H1 (cell line): ENCODE measurements at regions not wholly inside any gene's neighbourhood (a gene's known extent, or its start where the extent isn't known, plus 50 kb on each side); places are given as distances from the start of the nearest gene placed in this dataset.

Experiments
- CBX8 ChIP-seq: fragments of 300-800, 300-1000 bp; sonication (generic); IDR thresholded peaks from 2 replicates; pipeline ENCODE4 v1.7.1; 2016; ENCODE audit warnings: low read depth, low read length, borderline replicate concordance
- JUND ChIP-seq: IDR thresholded peaks from 2 replicates; pipeline ENCODE4 v1.6.1; 2011; ENCODE audit warnings: mild to moderate bottlenecking, improper control_type of control experiment, low read length
- MAX ChIP-seq: IDR thresholded peaks from 2 replicates; pipeline ENCODE4 v1.6.1; 2012; ENCODE audit warnings: inconsistent platforms
- POU5F1 ChIP-seq: IDR thresholded peaks from 2 replicates; pipeline ENCODE4 v1.6.1; 2011; ENCODE audit warnings: low read depth, mild to moderate bottlenecking, low read length, moderate library complexity
- SIX5 ChIP-seq: IDR thresholded peaks from 2 replicates; pipeline ENCODE4 v1.6.1; 2011; ENCODE audit warnings: mild to moderate bottlenecking, low read depth, low read length
- TAF1 ChIP-seq: IDR thresholded peaks from 2 replicates; pipeline ENCODE4 v1.6.1; 2011; ENCODE audit warnings: mild to moderate bottlenecking, low read depth, low read length
- YY1 ChIP-seq: IDR thresholded peaks from 2 replicates; pipeline ENCODE4 v1.6.1; 2011; ENCODE audit warnings: low read depth, mild to moderate bottlenecking, low read length

DNA sequence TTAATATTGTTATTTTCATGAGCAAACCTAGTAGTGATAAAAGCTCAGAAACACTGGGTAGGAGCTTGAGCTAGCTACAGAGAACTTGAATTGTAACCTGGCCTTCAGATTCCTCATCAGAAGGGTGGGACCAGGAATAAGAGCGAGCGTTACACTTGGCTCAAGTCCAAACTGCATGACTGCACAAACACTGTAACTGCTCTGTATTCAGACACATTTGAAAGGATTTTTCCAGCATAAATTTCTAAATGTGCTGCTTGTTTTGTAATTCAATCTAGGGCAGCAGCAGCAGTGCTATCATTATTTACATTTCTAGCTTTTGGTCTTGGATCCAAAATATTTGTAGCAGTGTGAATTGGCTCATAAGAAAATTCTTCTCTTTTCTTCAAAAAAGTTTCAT lies 133.0 kb upstream of the TMLHE start (continued):
- no peak for TF ChIP-seq SIX5
- no peak for TF ChIP-seq YY1
- TF ChIP-seq CBX8, result no peak
- TF ChIP-seq MAX, result no peak
- TF ChIP-seq TAF1, result no peak
- TF ChIP-seq JUND, result no peak
- no peak for TF ChIP-seq POU5F1
